Parathyroid adenoma (tissue), 2 donors: ENCODE measurements at regions not wholly inside any gene's neighbourhood (a gene's known extent, or its start where the extent isn't known, plus 50 kb on each side); places are given as distances from the start of the nearest gene placed in this dataset.

Experiments used
- H2AFZ ChIP-seq: fragments of 300-600 bp; sonication (generic); one replicate; pipeline ENCODE4 v1.7.0; 2017; ENCODE audit warnings: antibody characterized with exemption, mild to moderate bottlenecking
- H3K27ac ChIP-seq: fragments of 300-600 bp; sonication (generic); one replicate; pipeline ENCODE4 v1.7.0; 2017
- H3K27me3 ChIP-seq: fragments of 300-600 bp; sonication (generic); one replicate; pipeline ENCODE4 v1.7.0; 2017; ENCODE audit warnings: low read length; ENCODE audit not compliant: control insufficient read depth, insufficient read depth
- H3K36me3 ChIP-seq: fragments of 300-600 bp; sonication (generic); one replicate; pipeline ENCODE4 v1.7.0; 2017; ENCODE audit warnings: low read length; ENCODE audit not compliant: control insufficient read depth, insufficient read depth
- H3K4me1 ChIP-seq: fragments of 300-600 bp; sonication (generic); one replicate; pipeline ENCODE4 v1.7.0; 2017; ENCODE audit warnings: control low read depth
- H3K4me2 ChIP-seq: fragments of 300-600 bp; sonication (generic); one replicate; pipeline ENCODE4 v1.7.0; 2017; ENCODE audit warnings: low read length
- H3K4me3 ChIP-seq: fragments of 300-600 bp; sonication (generic); one replicate; pipeline ENCODE4 v1.7.0; 2017; ENCODE audit warnings: low read depth, low read length
- H3K79me2 ChIP-seq: fragments of 300-600 bp; sonication (generic); one replicate; pipeline ENCODE4 v1.7.0; 2017; ENCODE audit warnings: control low read depth
- H3K9ac ChIP-seq: fragments of 300-600 bp; sonication (generic); one replicate; pipeline ENCODE4 v1.7.0; 2017; ENCODE audit warnings: mild to moderate bottlenecking
- H3K9me3 ChIP-seq: fragments of 300-600 bp; sonication (generic); one replicate; pipeline ENCODE4 v1.7.0; 2017; ENCODE audit warnings: low read length; ENCODE audit not compliant: control insufficient read depth
- TF ChIP-seq, protein P1 (sequence below): fragments of 300-600 bp; sonication (generic); IDR thresholded peaks from one replicate; pipeline ENCODE4 v1.7.0; 2017; ENCODE audit warnings: antibody characterized with exemption, mild to moderate bottlenecking
- donor health status: primary hyperparathyroidism.

DNA sequence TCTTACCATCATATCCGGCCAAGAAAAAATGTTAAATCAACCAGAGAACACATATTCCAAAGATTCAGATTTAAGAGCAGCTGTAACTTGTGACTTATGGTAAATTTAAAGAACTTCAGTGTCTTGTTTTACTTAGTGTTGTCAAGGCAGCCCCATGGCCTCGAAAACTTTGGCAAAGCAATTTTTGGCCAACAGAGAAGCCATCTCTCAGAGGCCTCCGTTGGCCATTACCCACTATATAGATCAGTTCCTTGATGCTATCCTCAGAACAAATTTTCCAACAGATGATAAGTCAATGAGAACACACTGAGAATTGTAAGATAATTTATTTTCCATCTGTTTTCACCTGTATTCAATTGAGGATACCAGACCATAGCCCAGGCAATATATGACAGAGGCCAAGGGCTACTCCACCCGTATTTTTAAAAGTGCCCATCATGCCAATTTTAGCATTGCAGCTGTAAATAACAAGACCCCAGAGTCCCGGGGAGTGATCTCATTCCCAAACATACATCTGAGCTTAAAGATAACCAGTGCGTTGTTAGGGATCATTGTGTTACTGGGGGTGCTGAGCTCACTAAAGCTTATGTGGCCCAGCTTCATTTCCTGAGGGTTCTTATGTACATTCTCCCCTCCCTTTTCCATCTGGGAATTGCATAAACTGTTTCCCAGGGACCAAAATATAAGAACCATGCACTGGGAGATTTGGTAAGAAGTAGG lies 50.0 kb upstream of the PDHA1 start:
- Histone ChIP-seq H3K4me3 (no peak overlapping the region), H3K4me2 (no peak overlapping the region)

More for the DNA sequence above, 50.0 kb upstream of the PDHA1 start:
- Histone ChIP-seq H3K27ac (no peak overlapping the region), H3K36me3 (no peaks in the 10 kb centered on the region), H3K27me3 (no peaks in the 10 kb centered on the region), H3K9me3 (no peaks in the 10 kb centered on the region), H3K79me2 (no peaks in the 10 kb centered on the region), H2AFZ (no peak overlapping the region), H3K4me1 (no peaks in the 10 kb centered on the region), H3K9ac (no peak overlapping the region)
- TF ChIP-seq, protein P1, sequence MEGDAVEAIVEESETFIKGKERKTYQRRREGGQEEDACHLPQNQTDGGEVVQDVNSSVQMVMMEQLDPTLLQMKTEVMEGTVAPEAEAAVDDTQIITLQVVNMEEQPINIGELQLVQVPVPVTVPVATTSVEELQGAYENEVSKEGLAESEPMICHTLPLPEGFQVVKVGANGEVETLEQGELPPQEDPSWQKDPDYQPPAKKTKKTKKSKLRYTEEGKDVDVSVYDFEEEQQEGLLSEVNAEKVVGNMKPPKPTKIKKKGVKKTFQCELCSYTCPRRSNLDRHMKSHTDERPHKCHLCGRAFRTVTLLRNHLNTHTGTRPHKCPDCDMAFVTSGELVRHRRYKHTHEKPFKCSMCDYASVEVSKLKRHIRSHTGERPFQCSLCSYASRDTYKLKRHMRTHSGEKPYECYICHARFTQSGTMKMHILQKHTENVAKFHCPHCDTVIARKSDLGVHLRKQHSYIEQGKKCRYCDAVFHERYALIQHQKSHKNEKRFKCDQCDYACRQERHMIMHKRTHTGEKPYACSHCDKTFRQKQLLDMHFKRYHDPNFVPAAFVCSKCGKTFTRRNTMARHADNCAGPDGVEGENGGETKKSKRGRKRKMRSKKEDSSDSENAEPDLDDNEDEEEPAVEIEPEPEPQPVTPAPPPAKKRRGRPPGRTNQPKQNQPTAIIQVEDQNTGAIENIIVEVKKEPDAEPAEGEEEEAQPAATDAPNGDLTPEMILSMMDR, result no peak
